Activated CD4-positive, CD25-positive, alpha-beta regulatory T cell treated with anti-CD3 and anti-CD28 coated beads, Interleukin-2, amount 50 U/mL, for 72 hours (primary cell): ENCODE measurements at regions not wholly inside any gene's neighbourhood (a gene's known extent, or its start where the extent isn't known, plus 50 kb on each side); places are given as distances from the start of the nearest gene placed in this dataset.
"Not testable (repeated sequence)": the region's sequence is repeated elsewhere in the genome, so short reads cannot be mapped to it uniquely, and the experiment has no call there.

Experiments used
- DNase-seq: peaks from one replicate; pipeline ENCODE4 v3.0.0; 2021

GRCh38 chr1:5191470-5191869 is 537.1 kb downstream of the AJAP1 start:
- no peak for DNase-seq

- no peak for DNase-seq
Measured at GRCh38 chr1:5189384-5189783, 535.0 kb downstream of the AJAP1 start.

- DNase-seq, result no peak
Measured at GRCh38 chr1:5165762-5166161, 511.4 kb downstream of the AJAP1 start.

- DNase-seq, result no peak
Measured at GRCh38 chr1:5164158-5164557, 509.7 kb downstream of the AJAP1 start.

- DNase-seq, result no peak
Measured at GRCh38 chr1:5161372-5161771, 507.0 kb downstream of the AJAP1 start.

GRCh38 chr1:5157175-5157574 is 502.8 kb downstream of the AJAP1 start:
- no peak for DNase-seq

GRCh38 chr1:5156416-5157120 is 502.2 kb downstream of the AJAP1 start:
- no peak for DNase-seq

GRCh38 chr1:5151511-5151910 is 497.1 kb downstream of the AJAP1 start:
- DNase-seq, result no peak

GRCh38 chr1:5150191-5150590 is 495.8 kb downstream of the AJAP1 start:
- DNase-seq, result no peak

GRCh38 chr1:5147806-5148205 is 493.4 kb downstream of the AJAP1 start:
- no peak for DNase-seq

- DNase-seq, result no peak
Measured at GRCh38 chr1:5142389-5142788, 488.0 kb downstream of the AJAP1 start.

GRCh38 chr1:5141750-5142149 is 487.3 kb downstream of the AJAP1 start:
- DNase-seq, result no peak

- DNase-seq, result no peak
Measured at GRCh38 chr1:5140962-5141361, 486.6 kb downstream of the AJAP1 start.

GRCh38 chr1:5140136-5140535 is 485.7 kb downstream of the AJAP1 start:
- DNase-seq, result no peak

- DNase-seq, result no peak
Measured at GRCh38 chr1:5129746-5130355, 475.4 kb downstream of the AJAP1 start.

GRCh38 chr1:5125208-5125607 is 470.8 kb downstream of the AJAP1 start:
- DNase-seq, result no peak

GRCh38 chr1:5120559-5120958 is 466.1 kb downstream of the AJAP1 start:
- DNase-seq, result no peak

GRCh38 chr1:5119366-5120234 is 465.2 kb downstream of the AJAP1 start:
- DNase-seq, result no peak

- not testable (repeated sequence) for DNase-seq
Measured at GRCh38 chr1:5118771-5119170, 464.4 kb downstream of the AJAP1 start.

- DNase-seq, result not testable (repeated sequence)
Measured at GRCh38 chr1:5118292-5118691, 463.9 kb downstream of the AJAP1 start.

- DNase-seq, result no peak
Measured at GRCh38 chr1:5111581-5111980, 457.2 kb downstream of the AJAP1 start.

- DNase-seq, result no peak
Measured at GRCh38 chr1:5110508-5110907, 456.1 kb downstream of the AJAP1 start.

- no peak for DNase-seq
Measured at GRCh38 chr1:5109633-5110032, 455.2 kb downstream of the AJAP1 start.

GRCh38 chr1:5108740-5109139 is 454.3 kb downstream of the AJAP1 start:
- no peak for DNase-seq
